Activated naive CD4-positive, alpha-beta T cell treated with anti-CD3 and anti-CD28 coated beads, Interleukin-2, amount 10 ng/mL, durations not matched to agents 7 days and 5 days (primary cell): ENCODE measurements at regions not wholly inside any gene's neighbourhood (a gene's known extent, or its start where the extent isn't known, plus 50 kb on each side); places are given as distances from the start of the nearest gene placed in this dataset.

Source experiments
- CTCF ChIA-PET: fragments of 350-600 bp; sonication (Branson Sonifier 250); formaldehyde crosslinking; loops from one replicate; lab custom pipeline; 2021; ENCODE audit warnings: antibody characterized with exemption; lab: Charles Lee
- DNase-seq: peaks from one replicate; pipeline ENCODE4 v3.0.0-alpha.2; 2020
- H3K27ac Mint-ChIP-seq: one replicate; pipeline ENCODE4 v1.8.0; 2021; ENCODE audit warnings: mild to moderate bottlenecking, moderate library complexity, mixed read lengths
- H3K27me3 Mint-ChIP-seq: one replicate; pipeline ENCODE4 v1.8.0; 2021; ENCODE audit warnings: mild to moderate bottlenecking, mixed read lengths
- H3K36me3 Mint-ChIP-seq: one replicate; pipeline ENCODE4 v1.8.0; 2021; ENCODE audit warnings: mixed read lengths
- H3K4me1 Mint-ChIP-seq: one replicate; pipeline ENCODE4 v1.8.0; 2021; ENCODE audit warnings: mixed read lengths
- H3K4me3 Mint-ChIP-seq: one replicate; pipeline ENCODE4 v1.8.0; 2021; ENCODE audit warnings: mild to moderate bottlenecking, moderate library complexity, mixed read lengths
- H3K9me3 Mint-ChIP-seq: one replicate; pipeline ENCODE4 v1.8.0; 2021; ENCODE audit warnings: mixed read lengths

GRCh38 chr6:144590532-144590931 is 305.4 kb downstream of the UTRN start:
- peaks cover 11% of the 10 kb centered on the region for H3K4me1 Mint-ChIP-seq
- H3K27me3 Mint-ChIP-seq, result no peaks in the 10 kb centered on the region
- H3K9me3 Mint-ChIP-seq, result peaks cover 3% of the 10 kb centered on the region
- peaks cover 41% of the 10 kb centered on the region for H3K36me3 Mint-ChIP-seq
- H3K4me3 Mint-ChIP-seq, result no peak overlapping the region
- DNase-seq, result no peak
- CTCF ChIA-PET, result no interaction called here
- no peak overlapping the region for H3K27ac Mint-ChIP-seq

DNA sequence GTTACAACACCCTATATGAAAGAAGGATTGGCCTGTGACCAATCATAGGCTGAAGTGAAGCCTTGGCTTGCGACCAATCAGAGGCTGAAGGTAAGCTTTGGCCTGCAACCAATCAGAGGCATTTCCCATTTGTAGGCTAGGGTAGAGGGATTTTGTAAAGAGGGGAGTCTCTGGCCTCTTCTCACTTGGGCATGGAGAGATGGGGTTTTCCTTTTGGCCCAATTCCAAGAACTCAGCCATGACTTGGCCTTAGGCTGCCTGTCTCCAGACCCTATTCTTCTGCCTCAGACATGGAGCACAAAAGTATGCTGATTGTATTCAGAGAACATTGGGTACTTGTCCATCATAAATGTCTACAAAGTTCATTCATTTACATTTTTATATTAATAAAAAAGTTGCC is 308.3 kb downstream of the UTRN start:
- Mint-ChIP-seq H3K27ac (no peak overlapping the region), H3K27me3 (no peaks in the 10 kb centered on the region), H3K9me3 (peaks cover 3% of the 10 kb centered on the region), H3K4me3 (no peak overlapping the region), H3K4me1 (peaks cover 3% of the 10 kb centered on the region), H3K36me3 (peaks cover 34% of the 10 kb centered on the region)
- CTCF ChIA-PET, result interaction anchor here (1.9 kb wide), 1 partner anchor 10 kb away, joined by 6 read pairs; no protein-coding TSS in a partner anchor
- DNase-seq, result no peak

DNA sequence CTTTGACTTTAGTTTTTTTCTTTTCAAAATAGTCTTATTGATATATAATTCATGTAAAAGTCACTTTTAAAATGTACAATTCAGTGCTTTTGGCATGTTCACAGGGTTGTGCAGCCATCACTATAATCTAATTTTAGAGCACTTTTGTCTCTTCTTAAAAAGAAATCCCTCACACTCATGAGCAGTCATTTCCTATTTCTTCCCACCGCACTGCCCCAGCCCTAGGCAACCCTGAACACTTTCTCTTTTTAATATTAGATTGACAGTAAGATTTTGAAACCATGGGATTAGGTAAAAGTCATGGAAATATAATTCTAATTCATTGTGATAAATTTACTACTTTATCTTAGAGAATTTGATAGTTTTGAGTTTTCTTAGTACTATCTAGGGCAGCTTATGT is 309.4 kb downstream of the UTRN start:
- peaks cover 3% of the 10 kb centered on the region for H3K9me3 Mint-ChIP-seq
- H3K36me3 Mint-ChIP-seq, result peaks cover 33% of the 10 kb centered on the region
- H3K4me1 Mint-ChIP-seq, result peaks cover 5% of the 10 kb centered on the region
- no peak overlapping the region for H3K4me3 Mint-ChIP-seq
- no peak for DNase-seq
- H3K27me3 Mint-ChIP-seq, result no peaks in the 10 kb centered on the region
- no peak overlapping the region for H3K27ac Mint-ChIP-seq
- CTCF ChIA-PET, result interaction anchor here (4.4 kb wide), 1 partner anchor 10 kb away, joined by 24 read pairs; no protein-coding TSS in a partner anchor

- DNase-seq, result no peak
- CTCF ChIA-PET, result interaction anchor here (4.4 kb wide), 1 partner anchor 10 kb away, joined by 24 read pairs; no protein-coding TSS in a partner anchor
- H3K27ac Mint-ChIP-seq, result no peak overlapping the region
- no peak overlapping the region for H3K4me3 Mint-ChIP-seq
- H3K36me3 Mint-ChIP-seq, result peaks cover 34% of the 10 kb centered on the region
- H3K9me3 Mint-ChIP-seq, result peaks cover 3% of the 10 kb centered on the region
- H3K27me3 Mint-ChIP-seq, result no peaks in the 10 kb centered on the region
- peaks cover 5% of the 10 kb centered on the region for H3K4me1 Mint-ChIP-seq
These were observed 310.1 kb downstream of the UTRN start for GRCh38 chr6:144595266-144595665.

DNA sequence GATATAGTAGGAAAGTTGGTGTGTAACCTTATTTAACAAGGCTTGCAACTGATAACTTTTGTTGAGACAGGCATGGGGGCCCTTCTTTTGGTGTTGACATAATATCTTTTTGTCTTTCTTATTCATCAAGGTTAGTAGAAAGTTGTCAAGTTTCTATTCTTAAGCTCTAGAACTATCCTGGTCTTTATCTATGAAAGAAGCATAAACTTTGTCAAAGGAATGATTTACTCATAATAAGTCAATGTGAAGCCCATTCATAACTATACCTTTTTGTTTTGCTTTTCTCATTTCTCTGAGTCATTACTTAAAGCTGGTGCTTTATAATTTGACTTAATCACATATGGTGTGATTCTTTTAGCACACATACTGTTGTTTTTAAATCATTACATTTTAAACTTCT is 312.4 kb downstream of the UTRN start:
- H3K27me3 Mint-ChIP-seq, result no peaks in the 10 kb centered on the region
- CTCF ChIA-PET, result interaction anchor here (4.4 kb wide), 1 partner anchor 13 kb away, joined by 24 read pairs; no protein-coding TSS in a partner anchor
- DNase-seq, result no peak
- no peak overlapping the region for H3K27ac Mint-ChIP-seq
- H3K36me3 Mint-ChIP-seq, result peaks cover 41% of the 10 kb centered on the region
- H3K4me3 Mint-ChIP-seq, result no peak overlapping the region
- H3K9me3 Mint-ChIP-seq, result peaks cover 3% of the 10 kb centered on the region
- peaks cover 16% of the 10 kb centered on the region for H3K4me1 Mint-ChIP-seq

- Mint-ChIP-seq H3K36me3 (peaks cover 36% of the 10 kb centered on the region), H3K27me3 (no peaks in the 10 kb centered on the region), H3K27ac (no peak overlapping the region), H3K4me1 (peaks cover 31% of the 10 kb centered on the region), H3K4me3 (no peak overlapping the region), H3K9me3 (no peaks in the 10 kb centered on the region)
- DNase-seq, result no peak
- CTCF ChIA-PET, result interaction anchor here (0.8 to 1.7 kb wide), 2 partner anchors 15 to 22 kb away, joined by 4 to 5 read pairs; no protein-coding TSS in a partner anchor
These were observed 314.5 kb downstream of the UTRN start for GRCh38 chr6:144599615-144600014.

- CTCF ChIA-PET, result interaction anchor here (1.7 kb wide), 1 partner anchor 17 kb away, joined by 5 read pairs; no protein-coding TSS in a partner anchor
- no peak for DNase-seq
- no peak overlapping the region for H3K27ac Mint-ChIP-seq
- H3K4me1 Mint-ChIP-seq, result peaks cover 30% of the 10 kb centered on the region
- no peaks in the 10 kb centered on the region for H3K27me3 Mint-ChIP-seq
- peaks cover 32% of the 10 kb centered on the region for H3K36me3 Mint-ChIP-seq
- peaks cover 1% of the 10 kb centered on the region for H3K9me3 Mint-ChIP-seq
- no peak overlapping the region for H3K4me3 Mint-ChIP-seq
These were observed 316.1 kb downstream of the UTRN start for GRCh38 chr6:144601221-144601620.

GRCh38 chr6:144602523-144603180 is 317.5 kb downstream of the UTRN start:
- H3K27ac Mint-ChIP-seq, result peak overlapping the region; percentile 45
- CTCF ChIA-PET, result no interaction called here
- H3K4me1 Mint-ChIP-seq, result peaks cover 39% of the 10 kb centered on the region
- peaks cover 1% of the 10 kb centered on the region for H3K9me3 Mint-ChIP-seq
- H3K36me3 Mint-ChIP-seq, result peaks cover 41% of the 10 kb centered on the region
- no peaks in the 10 kb centered on the region for H3K27me3 Mint-ChIP-seq
- H3K4me3 Mint-ChIP-seq, result no peak overlapping the region
- peak; percentile 42 for DNase-seq

DNA sequence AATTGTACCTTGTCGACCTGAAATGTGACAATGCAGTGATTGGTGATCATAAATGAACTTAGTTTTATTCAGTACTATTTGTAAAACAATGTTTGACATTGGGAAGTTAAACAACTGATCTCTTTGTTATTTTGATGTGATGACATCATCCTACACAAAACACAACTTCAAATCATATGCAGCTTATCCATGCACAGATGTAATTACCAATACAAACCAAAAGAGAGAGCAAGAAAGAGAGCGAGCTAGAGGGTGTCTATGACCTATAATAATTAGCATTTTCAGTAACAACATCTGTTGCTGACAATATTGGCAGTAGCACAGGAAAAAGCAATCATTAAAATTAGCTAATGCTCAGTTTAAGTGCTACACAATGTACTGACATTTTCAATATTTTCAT is 320.9 kb downstream of the UTRN start:
- Mint-ChIP-seq H3K9me3 (peaks cover 1% of the 10 kb centered on the region), H3K36me3 (peaks cover 53% of the 10 kb centered on the region), H3K4me3 (no peak overlapping the region), H3K27ac (no peak overlapping the region), H3K4me1 (peaks cover 49% of the 10 kb centered on the region), H3K27me3 (no peaks in the 10 kb centered on the region)
- no peak for DNase-seq
- CTCF ChIA-PET, result no interaction called here

GRCh38 chr6:144607998-144608735 is 323.0 kb downstream of the UTRN start:
- peaks cover 41% of the 10 kb centered on the region for H3K4me1 Mint-ChIP-seq
- no peak overlapping the region for H3K4me3 Mint-ChIP-seq
- no peak for DNase-seq
- H3K27ac Mint-ChIP-seq, result no peak overlapping the region
- H3K36me3 Mint-ChIP-seq, result peaks cover 47% of the 10 kb centered on the region
- H3K27me3 Mint-ChIP-seq, result no peaks in the 10 kb centered on the region
- CTCF ChIA-PET, result no interaction called here
- peaks cover 1% of the 10 kb centered on the region for H3K9me3 Mint-ChIP-seq

DNA sequence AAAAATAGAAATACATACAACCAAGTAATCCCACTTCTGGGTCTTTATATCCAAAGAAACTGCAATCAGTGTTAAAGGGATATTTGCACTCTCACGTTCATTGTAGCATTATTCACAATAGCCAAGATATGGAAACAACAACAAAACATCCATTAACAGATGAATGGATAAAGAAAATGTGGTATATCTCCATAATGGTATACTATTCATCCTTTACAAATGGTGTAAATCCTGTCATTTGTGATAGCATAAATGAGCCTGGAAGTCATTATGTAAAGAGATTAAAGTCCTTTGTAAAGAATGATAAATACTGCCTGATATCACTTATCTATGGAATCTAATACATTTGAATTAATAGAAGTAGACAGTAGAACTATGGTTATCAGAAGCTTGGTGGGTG is 327.7 kb downstream of the UTRN start:
- Mint-ChIP-seq H3K4me1 (peaks cover 27% of the 10 kb centered on the region), H3K4me3 (no peak overlapping the region), H3K36me3 (peaks cover 23% of the 10 kb centered on the region), H3K27me3 (no peaks in the 10 kb centered on the region), H3K9me3 (no peaks in the 10 kb centered on the region), H3K27ac (no peak overlapping the region)
- CTCF ChIA-PET, result no interaction called here
- DNase-seq, result no peak

DNA sequence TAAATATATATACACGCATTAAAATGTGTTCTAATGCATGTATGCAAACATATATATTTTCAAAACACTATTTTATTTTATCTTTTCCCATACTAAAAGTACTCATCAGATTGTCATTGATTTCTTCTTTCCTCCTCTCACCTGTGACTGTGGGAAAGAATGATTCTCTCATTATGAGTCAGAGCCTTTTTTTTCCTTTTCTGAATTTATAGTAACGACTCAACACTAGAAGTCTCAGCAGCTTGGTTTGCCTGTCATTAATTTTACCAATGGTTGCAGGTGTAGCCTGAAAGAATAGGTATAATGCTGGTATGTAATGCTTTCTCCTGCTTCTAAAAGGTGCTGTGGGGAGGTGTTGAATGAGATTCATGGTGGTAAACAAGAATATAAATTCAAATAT is 328.7 kb downstream of the UTRN start:
- peaks cover 13% of the 10 kb centered on the region for H3K36me3 Mint-ChIP-seq
- H3K27ac Mint-ChIP-seq, result no peak overlapping the region
- no peak overlapping the region for H3K4me3 Mint-ChIP-seq
- CTCF ChIA-PET, result interaction anchor here (0.5 kb wide), 1 partner anchor 60 kb away, joined by 4 read pairs; no protein-coding TSS in a partner anchor
- no peak for DNase-seq
- H3K4me1 Mint-ChIP-seq, result peaks cover 16% of the 10 kb centered on the region
- no peaks in the 10 kb centered on the region for H3K9me3 Mint-ChIP-seq
- no peaks in the 10 kb centered on the region for H3K27me3 Mint-ChIP-seq

GRCh38 chr6:144615870-144616269 is 330.7 kb downstream of the UTRN start:
- Mint-ChIP-seq H3K9me3 (no peaks in the 10 kb centered on the region), H3K27ac (no peak overlapping the region), H3K4me1 (peaks cover 16% of the 10 kb centered on the region), H3K4me3 (no peak overlapping the region), H3K27me3 (no peaks in the 10 kb centered on the region), H3K36me3 (peaks cover 6% of the 10 kb centered on the region)
- no peak for DNase-seq
- CTCF ChIA-PET, result no interaction called here

DNA sequence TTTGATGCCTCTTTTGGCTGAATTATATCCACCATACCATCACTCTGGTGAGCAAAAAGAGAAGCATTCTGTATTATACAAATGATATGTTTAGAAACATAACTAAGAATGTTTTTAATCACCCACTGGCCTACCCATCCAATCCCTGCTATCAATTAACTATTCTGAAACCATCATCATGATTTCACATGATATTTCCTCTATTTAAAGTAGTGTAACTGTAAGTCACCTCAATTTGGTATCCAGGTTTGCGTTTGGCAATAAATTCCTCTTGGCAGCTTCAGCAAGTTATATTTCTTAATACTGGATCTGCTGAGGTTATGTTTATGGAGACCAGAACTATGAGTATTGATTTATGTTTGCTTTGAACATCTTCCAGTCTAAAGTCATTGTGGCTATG is 332.1 kb downstream of the UTRN start:
- Mint-ChIP-seq H3K4me1 (peaks cover 14% of the 10 kb centered on the region), H3K27me3 (no peaks in the 10 kb centered on the region)

More for the DNA sequence above, 332.1 kb downstream of the UTRN start:
- H3K9me3 Mint-ChIP-seq, result no peaks in the 10 kb centered on the region
- H3K27ac Mint-ChIP-seq, result no peak overlapping the region
- DNase-seq, result no peak
- no peak overlapping the region for H3K4me3 Mint-ChIP-seq
- CTCF ChIA-PET, result no interaction called here
- peaks cover 6% of the 10 kb centered on the region for H3K36me3 Mint-ChIP-seq
